ENCODE measurements at regions not wholly inside any gene's neighbourhood (a gene's known extent, or its start where the extent isn't known, plus 50 kb on each side); places are given as distances from the start of the nearest gene placed in this dataset.

- Histone ChIP-seq H3K79me2 (ENCODE audit: control insufficient read depth, insufficient read depth, low read length) (no peaks in the 10 kb centered on the region), H3K27ac (ENCODE audit: low read length in 2 of 2) (no peak overlapping the region), H3K9ac (ENCODE audit: low read length) (no peak overlapping the region), H2AFZ (ENCODE audit: insufficient read depth, low read depth, low read length, poor library complexity, severe bottlenecking) (no peak overlapping the region), H3K4me1 (ENCODE audit: control insufficient read depth in 2 of 2, insufficient read depth in 2 of 2, low read length in 2 of 2) (no peaks in the 10 kb centered on the region), H3K9me3 (ENCODE audit: control extremely low read depth in 1 of 3, control insufficient read depth in 2 of 3, insufficient read depth in 1 of 3, low read length in 2 of 3) (peaks cover 0 to 3% (median 0%) of the 10 kb centered on the region in 3 donors), H3K4me3 (ENCODE audit: control extremely low read depth in 1 of 5, extremely low read depth in 1 of 5, insufficient read depth in 1 of 5, low read depth in 2 of 5, low read length in 4 of 5) (no peak overlapping the region), H3K36me3 (replicated peaks in 1 of 2; ENCODE audit: control extremely low read depth in 1 of 2, control insufficient read depth in 1 of 2, extremely low read depth in 1 of 2, insufficient read depth in 2 of 2, low read length in 1 of 2) (no peaks in the 10 kb centered on the region), H3K4me2 (replicated peaks; ENCODE audit: low read depth, low read length, poor library complexity, severe bottlenecking) (no peak overlapping the region), H4K20me1 (ENCODE audit: control insufficient read depth, insufficient read depth, low read length, poor library complexity, severe bottlenecking) (no peaks in the 10 kb centered on the region), H3K27me3 (replicated peaks in 1 of 4; ENCODE audit: control extremely low read depth in 1 of 4, control insufficient read depth in 3 of 4, insufficient read depth in 4 of 4, low read length in 3 of 4) (no peaks in the 10 kb centered on the region)
- DNase-seq (no peak), ATAC-seq (ENCODE audit: low read depth) (no peak)
- no peaks in the 10 kb centered on the region for H3K4me1 Mint-ChIP-seq
- ChIA-PET CTCF (no interaction called here), POLR2A (no interaction called here)
- H3K27ac Mint-ChIP-seq, result no peak overlapping the region
- intact Hi-C loops (cut with micrococcal nuclease), result no loop called here
- no peak overlapping the region for H3K4me3 Mint-ChIP-seq
- no peak for TF ChIP-seq CTCF (IDR thresholded peaks at IDR 0.05)
- TF ChIP-seq EZH2 (IDR thresholded peaks at IDR 0.05; ENCODE audit: borderline replicate concordance, insufficient read depth, low read depth, low read length, poor library complexity, severe bottlenecking), result no peak
- 60% methylated on average over 1 of the region's 2 CpGs for WGBS (ENCODE audit: insufficient coverage)
- no peaks in the 10 kb centered on the region for H3K27me3 Mint-ChIP-seq
- no peaks in the 10 kb centered on the region for H3K9me3 Mint-ChIP-seq (ENCODE audit: insufficient read depth)
Observed at GRCh38 chr2:154556146-154556545, 142.3 kb upstream of the KCNJ3 start.

- Histone ChIP-seq H3K4me1 (ENCODE audit: control insufficient read depth in 2 of 2, insufficient read depth in 2 of 2, low read length in 2 of 2) (no peaks in the 10 kb centered on the region), H3K9ac (ENCODE audit: low read length) (no peak overlapping the region), H3K79me2 (ENCODE audit: control insufficient read depth, insufficient read depth, low read length) (no peaks in the 10 kb centered on the region), H4K20me1 (ENCODE audit: control insufficient read depth, insufficient read depth, low read length, poor library complexity, severe bottlenecking) (no peaks in the 10 kb centered on the region), H3K9me3 (ENCODE audit: control extremely low read depth in 1 of 3, control insufficient read depth in 2 of 3, insufficient read depth in 1 of 3, low read length in 2 of 3) (peaks cover 0 to 3% (median 0%) of the 10 kb centered on the region in 3 donors), H3K27ac (ENCODE audit: low read length in 2 of 2) (no peak overlapping the region), H2AFZ (ENCODE audit: insufficient read depth, low read depth, low read length, poor library complexity, severe bottlenecking) (no peak overlapping the region), H3K27me3 (replicated peaks in 1 of 4; ENCODE audit: control extremely low read depth in 1 of 4, control insufficient read depth in 3 of 4, insufficient read depth in 4 of 4, low read length in 3 of 4) (no peaks in the 10 kb centered on the region), H3K4me2 (replicated peaks; ENCODE audit: low read depth, low read length, poor library complexity, severe bottlenecking) (no peak overlapping the region), H3K4me3 (ENCODE audit: control extremely low read depth in 1 of 5, extremely low read depth in 1 of 5, insufficient read depth in 1 of 5, low read depth in 2 of 5, low read length in 4 of 5) (no peak overlapping the region), H3K36me3 (replicated peaks in 1 of 2; ENCODE audit: control extremely low read depth in 1 of 2, control insufficient read depth in 1 of 2, extremely low read depth in 1 of 2, insufficient read depth in 2 of 2, low read length in 1 of 2) (no peaks in the 10 kb centered on the region)
- H3K27me3 Mint-ChIP-seq, result no peaks in the 10 kb centered on the region
- intact Hi-C loops (cut with micrococcal nuclease), result no loop called here
- DNase-seq (no peak), ATAC-seq (ENCODE audit: low read depth) (no peak)
- TF ChIP-seq EZH2 (IDR thresholded peaks at IDR 0.05; ENCODE audit: borderline replicate concordance, insufficient read depth, low read depth, low read length, poor library complexity, severe bottlenecking) (no peak), CTCF (IDR thresholded peaks at IDR 0.05) (no peak)
- H3K4me1 Mint-ChIP-seq, result no peaks in the 10 kb centered on the region
- H3K27ac Mint-ChIP-seq, result no peak overlapping the region
- ChIA-PET CTCF (no interaction called here), POLR2A (no interaction called here)
- no peaks in the 10 kb centered on the region for H3K9me3 Mint-ChIP-seq (ENCODE audit: insufficient read depth)
- WGBS (ENCODE audit: insufficient coverage), result no CpG with 5 or more reads among the region's 1 CpG
- H3K4me3 Mint-ChIP-seq, result no peak overlapping the region
Observed at GRCh38 chr2:154556607-154557006, 141.9 kb upstream of the KCNJ3 start.
